ENCODE measurements at regions not wholly inside any gene's neighbourhood (a gene's known extent, or its start where the extent isn't known, plus 50 kb on each side); places are given as distances from the start of the nearest gene placed in this dataset.
"Not testable (repeated sequence)": the region's sequence is repeated elsewhere in the genome, so short reads cannot be mapped to it uniquely, and the experiment has no call there.

DNA sequence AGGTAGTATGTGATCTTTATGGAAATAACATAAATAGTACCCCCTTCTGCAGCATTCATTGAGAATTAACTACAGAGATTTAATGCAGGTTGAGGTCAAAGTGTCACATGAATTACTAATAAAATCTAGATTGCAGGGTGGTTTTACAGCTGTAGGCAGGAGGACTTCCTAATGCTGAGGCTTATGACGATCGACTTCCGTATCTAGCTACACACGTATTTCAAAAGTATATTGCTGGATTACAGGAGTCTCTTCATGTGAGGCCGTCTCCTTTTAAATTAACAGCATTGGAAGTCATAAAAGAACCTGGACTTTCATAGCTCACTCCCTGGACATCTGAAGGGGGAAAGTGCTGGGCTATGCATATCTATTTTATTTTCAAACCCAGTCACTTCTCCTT is 180.9 kb downstream of the OSTF1 start:
- H3T11ph ChIP-seq (ENCODE audit: low read length), result no peak overlapping the region
- H2AK5ac ChIP-seq (ENCODE audit: insufficient read length, low read length), result no peak overlapping the region
- H3K14ac ChIP-seq (ENCODE audit: insufficient read depth, low read length), result no peak overlapping the region
- H3K27me3 ChIP-seq (ENCODE audit: insufficient read depth, low read length), result no peaks in the 10 kb centered on the region
- no peak overlapping the region for H3K27ac ChIP-seq (ENCODE audit: insufficient read length, low read depth, low read length)
- no peak overlapping the region for H4K91ac ChIP-seq (ENCODE audit: insufficient read length, low read depth, low read length)
- Mint-ChIP-seq H3K27me3 (ENCODE audit: low read depth) (no peaks in the 10 kb centered on the region), H3K4me1 (peaks cover 3 to 6% of the 10 kb centered on the region in 2 experiments), H3K36me3 (ENCODE audit: insufficient read depth in 1 of 3, low read depth in 3 of 3) (peaks cover 9 to 20% (median 17%) of the 10 kb centered on the region in 3 experiments), H3K4me3 (no peak overlapping the region), H3K27ac (no peak overlapping the region), H3K9me3 (peaks cover 24 to 25% of the 10 kb centered on the region in 2 experiments)
- TF ChIP-seq, protein P1, sequence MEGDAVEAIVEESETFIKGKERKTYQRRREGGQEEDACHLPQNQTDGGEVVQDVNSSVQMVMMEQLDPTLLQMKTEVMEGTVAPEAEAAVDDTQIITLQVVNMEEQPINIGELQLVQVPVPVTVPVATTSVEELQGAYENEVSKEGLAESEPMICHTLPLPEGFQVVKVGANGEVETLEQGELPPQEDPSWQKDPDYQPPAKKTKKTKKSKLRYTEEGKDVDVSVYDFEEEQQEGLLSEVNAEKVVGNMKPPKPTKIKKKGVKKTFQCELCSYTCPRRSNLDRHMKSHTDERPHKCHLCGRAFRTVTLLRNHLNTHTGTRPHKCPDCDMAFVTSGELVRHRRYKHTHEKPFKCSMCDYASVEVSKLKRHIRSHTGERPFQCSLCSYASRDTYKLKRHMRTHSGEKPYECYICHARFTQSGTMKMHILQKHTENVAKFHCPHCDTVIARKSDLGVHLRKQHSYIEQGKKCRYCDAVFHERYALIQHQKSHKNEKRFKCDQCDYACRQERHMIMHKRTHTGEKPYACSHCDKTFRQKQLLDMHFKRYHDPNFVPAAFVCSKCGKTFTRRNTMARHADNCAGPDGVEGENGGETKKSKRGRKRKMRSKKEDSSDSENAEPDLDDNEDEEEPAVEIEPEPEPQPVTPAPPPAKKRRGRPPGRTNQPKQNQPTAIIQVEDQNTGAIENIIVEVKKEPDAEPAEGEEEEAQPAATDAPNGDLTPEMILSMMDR (conservative IDR thresholded peaks at IDR 0.05), result no peak
- no peak for DNase-seq
- H3K79me2 ChIP-seq (ENCODE audit: insufficient read depth, low read length), result no peaks in the 10 kb centered on the region
- no peaks in the 10 kb centered on the region for H4K20me1 ChIP-seq (ENCODE audit: control insufficient read depth, insufficient read depth, insufficient read length)
- no CpG with 5 or more reads among the region's 5 CpGs for WGBS (ENCODE audit: extremely low coverage, insufficient read length, low lambda C conversion rate)
- H3K18ac ChIP-seq (ENCODE audit: insufficient read length, low read depth, low read length), result no peak overlapping the region
- no peaks in the 10 kb centered on the region for H3K4me1 ChIP-seq (ENCODE audit: insufficient read depth, low read length)
- H2AFZ ChIP-seq (ENCODE audit: low read length), result no peak overlapping the region
- H3K4ac ChIP-seq (ENCODE audit: low read depth, low read length), result no peak overlapping the region
- H3K9me3 ChIP-seq (ENCODE audit: control insufficient read depth, low read depth, low read length), result no peaks in the 10 kb centered on the region
- H2BK20ac ChIP-seq (ENCODE audit: low read depth, low read length, poor library complexity, severe bottlenecking), result no peak overlapping the region
- H3K56ac ChIP-seq (ENCODE audit: insufficient read length, low read depth, low read length), result no peak overlapping the region
- no peak overlapping the region for H2BK120ac ChIP-seq (ENCODE audit: low read depth, low read length, poor library complexity, severe bottlenecking)
- no peak overlapping the region for H3K9ac ChIP-seq (ENCODE audit: extremely low read depth, insufficient read length, low read length)
- no peak overlapping the region for H2BK15ac ChIP-seq (ENCODE audit: low read depth, low read length)
- no peak overlapping the region for H4K5ac ChIP-seq (ENCODE audit: insufficient read length, low read depth, low read length)
- H3K23me2 ChIP-seq (ENCODE audit: insufficient read length, low read depth, low read length, poor library complexity, severe bottlenecking), result no peaks in the 10 kb centered on the region
- H3K79me1 ChIP-seq (ENCODE audit: insufficient read depth, low read depth, low read length, poor library complexity, severe bottlenecking), result no peaks in the 10 kb centered on the region
- no peak overlapping the region for H4K8ac ChIP-seq (replicated peaks; ENCODE audit: insufficient read length, low read depth, low read length)
- H2BK5ac ChIP-seq (ENCODE audit: insufficient read length, low read length), result no peak overlapping the region
- no peak overlapping the region for H3K4me2 ChIP-seq (ENCODE audit: insufficient read depth, insufficient read length, low read length)
- H3K23ac ChIP-seq (ENCODE audit: insufficient read length, low read depth, low read length), result no peak overlapping the region
- no peak overlapping the region for H2BK12ac ChIP-seq (ENCODE audit: insufficient read length, low read depth, low read length)

DNA sequence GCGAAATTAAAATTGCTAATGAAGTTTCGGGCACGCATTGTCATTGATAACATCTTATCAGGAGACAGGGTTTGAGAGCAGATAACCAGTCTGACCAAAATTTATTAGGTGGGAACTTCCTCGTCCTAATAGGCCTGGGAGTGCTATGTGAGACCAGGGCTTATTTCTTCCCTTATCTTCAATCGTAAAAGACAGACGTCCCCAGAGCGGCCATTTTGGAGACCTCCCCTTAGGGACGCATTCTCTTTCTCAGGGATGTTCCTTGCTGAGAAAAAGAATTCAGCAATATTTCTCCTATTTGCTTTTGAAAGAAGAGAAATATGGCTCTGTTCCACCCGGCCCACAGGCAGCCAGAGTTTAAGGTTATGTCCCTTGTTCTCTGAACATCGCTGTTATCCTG is 184.7 kb downstream of the OSTF1 start:
- not testable (repeated sequence) for H3K27me3 Mint-ChIP-seq (ENCODE audit: low read depth); H3K27me3 ChIP-seq (ENCODE audit: insufficient read depth, low read length); H2AK5ac ChIP-seq (ENCODE audit: insufficient read length, low read length); H4K91ac ChIP-seq (ENCODE audit: insufficient read length, low read depth, low read length); H3K18ac ChIP-seq (ENCODE audit: insufficient read length, low read depth, low read length); H3K23me2 ChIP-seq (ENCODE audit: insufficient read length, low read depth, low read length, poor library complexity, severe bottlenecking); H3K9ac ChIP-seq (ENCODE audit: extremely low read depth, insufficient read length, low read length); H2BK120ac ChIP-seq (ENCODE audit: low read depth, low read length, poor library complexity, severe bottlenecking); H2BK12ac ChIP-seq (ENCODE audit: insufficient read length, low read depth, low read length); H3K4me1 Mint-ChIP-seq; H2BK15ac ChIP-seq (ENCODE audit: low read depth, low read length); H3K79me2 ChIP-seq (ENCODE audit: insufficient read depth, low read length); H3K4ac ChIP-seq (ENCODE audit: low read depth, low read length); DNase-seq; H3K4me2 ChIP-seq (ENCODE audit: insufficient read depth, insufficient read length, low read length); H4K20me1 ChIP-seq (ENCODE audit: control insufficient read depth, insufficient read depth, insufficient read length); H3K23ac ChIP-seq (ENCODE audit: insufficient read length, low read depth, low read length); H3K4me1 ChIP-seq (ENCODE audit: insufficient read depth, low read length); H3K79me1 ChIP-seq (ENCODE audit: insufficient read depth, low read depth, low read length, poor library complexity, severe bottlenecking); H2BK5ac ChIP-seq (ENCODE audit: insufficient read length, low read length); H3T11ph ChIP-seq (ENCODE audit: low read length); H3K14ac ChIP-seq (ENCODE audit: insufficient read depth, low read length); H3K56ac ChIP-seq (ENCODE audit: insufficient read length, low read depth, low read length); H2AFZ ChIP-seq (ENCODE audit: low read length); H3K9me3 ChIP-seq (ENCODE audit: control insufficient read depth, low read depth, low read length); H3K27ac Mint-ChIP-seq; H3K4me3 Mint-ChIP-seq; H4K5ac ChIP-seq (ENCODE audit: insufficient read length, low read depth, low read length); H4K8ac ChIP-seq (replicated peaks; ENCODE audit: insufficient read length, low read depth, low read length); H2BK20ac ChIP-seq (ENCODE audit: low read depth, low read length, poor library complexity, severe bottlenecking); H3K27ac ChIP-seq (ENCODE audit: insufficient read length, low read depth, low read length)
- Mint-ChIP-seq H3K9me3 (peaks cover 38 to 49% of the 10 kb centered on the region in 2 experiments), H3K36me3 (ENCODE audit: insufficient read depth in 1 of 3, low read depth in 3 of 3) (peaks cover 9 to 29% (median 17%) of the 10 kb centered on the region in 3 experiments)
- no CpG with 5 or more reads among the region's 10 CpGs for WGBS (ENCODE audit: extremely low coverage, insufficient read length, low lambda C conversion rate)

All from H9 (cell line).